ENCODE measurements at regions not wholly inside any gene's neighbourhood (a gene's known extent, or its start where the extent isn't known, plus 50 kb on each side); places are given as distances from the start of the nearest gene placed in this dataset.

GRCh38 chr14:100988411-100988900, 84.9 kb upstream of the RTL1 start:
- DNase-seq (ENCODE audit: low spot score), result no peak
- intact Hi-C loops (cut with DNase I), result no loop called here
- whole genome bisulfite sequencing, result 80% methylated on average over 5 of the region's 5 CpGs
- TF ChIP-seq, protein P1, sequence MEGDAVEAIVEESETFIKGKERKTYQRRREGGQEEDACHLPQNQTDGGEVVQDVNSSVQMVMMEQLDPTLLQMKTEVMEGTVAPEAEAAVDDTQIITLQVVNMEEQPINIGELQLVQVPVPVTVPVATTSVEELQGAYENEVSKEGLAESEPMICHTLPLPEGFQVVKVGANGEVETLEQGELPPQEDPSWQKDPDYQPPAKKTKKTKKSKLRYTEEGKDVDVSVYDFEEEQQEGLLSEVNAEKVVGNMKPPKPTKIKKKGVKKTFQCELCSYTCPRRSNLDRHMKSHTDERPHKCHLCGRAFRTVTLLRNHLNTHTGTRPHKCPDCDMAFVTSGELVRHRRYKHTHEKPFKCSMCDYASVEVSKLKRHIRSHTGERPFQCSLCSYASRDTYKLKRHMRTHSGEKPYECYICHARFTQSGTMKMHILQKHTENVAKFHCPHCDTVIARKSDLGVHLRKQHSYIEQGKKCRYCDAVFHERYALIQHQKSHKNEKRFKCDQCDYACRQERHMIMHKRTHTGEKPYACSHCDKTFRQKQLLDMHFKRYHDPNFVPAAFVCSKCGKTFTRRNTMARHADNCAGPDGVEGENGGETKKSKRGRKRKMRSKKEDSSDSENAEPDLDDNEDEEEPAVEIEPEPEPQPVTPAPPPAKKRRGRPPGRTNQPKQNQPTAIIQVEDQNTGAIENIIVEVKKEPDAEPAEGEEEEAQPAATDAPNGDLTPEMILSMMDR (IDR thresholded peaks at IDR 0.05), result no peak
- TF ChIP-seq POLR2A (IDR thresholded peaks at IDR 0.05), result no peak
- TF ChIP-seq POLR2AphosphoS5 (IDR thresholded peaks at IDR 0.05), result no peak
- Histone ChIP-seq H3K4me3 (no peak overlapping the region), H3K27ac (no peak overlapping the region), H3K36me3 (no peaks in the 10 kb centered on the region), H3K9me3 (no peaks in the 10 kb centered on the region), H3K27me3 (replicated peaks; ENCODE audit: insufficient read depth) (no peaks in the 10 kb centered on the region), H3K4me1 (replicated peaks) (no peaks in the 10 kb centered on the region)

DNA sequence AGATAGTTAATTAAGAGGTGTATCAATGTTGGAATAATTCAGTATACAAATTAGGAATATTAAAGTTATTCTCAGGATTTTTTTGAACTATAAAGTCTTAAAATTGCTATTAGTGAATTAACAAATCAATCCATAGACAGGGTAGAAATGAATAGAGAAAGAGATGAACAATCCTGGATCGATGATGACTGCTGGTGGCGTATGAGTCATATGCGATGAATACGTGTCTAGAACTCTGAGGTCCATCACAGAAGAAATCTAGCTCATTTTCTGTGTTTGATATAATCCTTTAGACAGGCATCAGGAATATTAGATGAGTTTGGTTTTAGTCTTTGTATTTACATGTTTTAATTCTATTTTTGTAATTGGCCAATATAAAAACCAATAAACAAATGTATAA, 85.4 kb upstream of the RTL1 start:
- H3K9me3 ChIP-seq, result no peaks in the 10 kb centered on the region
- no peaks in the 10 kb centered on the region for H3K27me3 ChIP-seq (replicated peaks; ENCODE audit: insufficient read depth)
- no peak for DNase-seq (ENCODE audit: low spot score)
- no peak for TF ChIP-seq POLR2AphosphoS5 (IDR thresholded peaks at IDR 0.05)
- no peak for TF ChIP-seq POLR2A (IDR thresholded peaks at IDR 0.05)
- TF ChIP-seq, protein P1 (IDR thresholded peaks at IDR 0.05), result no peak
- no peak overlapping the region for H3K4me3 ChIP-seq
- WGBS, result 91% methylated on average over 4 of the region's 4 CpGs
- no peaks in the 10 kb centered on the region for H3K36me3 ChIP-seq
- no peak overlapping the region for H3K27ac ChIP-seq
- intact Hi-C loops (cut with DNase I), result no loop called here
- no peaks in the 10 kb centered on the region for H3K4me1 ChIP-seq (replicated peaks)

DNA sequence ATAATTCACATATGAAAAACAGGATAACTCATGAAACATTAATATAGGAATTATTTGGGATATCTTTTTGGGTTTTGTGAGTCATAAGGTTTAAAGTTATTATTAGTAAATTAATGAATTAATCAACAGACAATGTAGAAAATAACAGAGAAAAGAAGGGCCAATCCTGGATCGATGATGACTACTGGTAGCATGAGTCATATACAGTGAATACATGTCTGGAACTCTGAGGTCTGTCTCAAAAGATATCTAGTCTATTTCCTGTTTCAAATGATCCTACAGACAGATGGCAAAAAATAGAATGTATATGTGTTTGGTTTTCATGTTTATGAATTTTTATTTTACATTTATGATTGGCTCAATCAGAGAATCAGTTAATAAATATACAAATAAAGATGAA, 86.4 kb upstream of the RTL1 start:
- no peak for DNase-seq (ENCODE audit: low spot score)
- Histone ChIP-seq H3K27me3 (replicated peaks; ENCODE audit: insufficient read depth) (no peaks in the 10 kb centered on the region), H3K9me3 (no peaks in the 10 kb centered on the region), H3K4me3 (no peak overlapping the region), H3K4me1 (replicated peaks) (no peaks in the 10 kb centered on the region), H3K36me3 (no peaks in the 10 kb centered on the region), H3K27ac (no peak overlapping the region)
- TF ChIP-seq POLR2A (IDR thresholded peaks at IDR 0.05) (no peak), POLR2AphosphoS5 (IDR thresholded peaks at IDR 0.05) (no peak)
- TF ChIP-seq, protein P1 (IDR thresholded peaks at IDR 0.05), result no peak
- intact Hi-C loops (cut with DNase I), result no loop called here
- 95% methylated on average over 1 of the region's 1 CpG for WGBS

DNA sequence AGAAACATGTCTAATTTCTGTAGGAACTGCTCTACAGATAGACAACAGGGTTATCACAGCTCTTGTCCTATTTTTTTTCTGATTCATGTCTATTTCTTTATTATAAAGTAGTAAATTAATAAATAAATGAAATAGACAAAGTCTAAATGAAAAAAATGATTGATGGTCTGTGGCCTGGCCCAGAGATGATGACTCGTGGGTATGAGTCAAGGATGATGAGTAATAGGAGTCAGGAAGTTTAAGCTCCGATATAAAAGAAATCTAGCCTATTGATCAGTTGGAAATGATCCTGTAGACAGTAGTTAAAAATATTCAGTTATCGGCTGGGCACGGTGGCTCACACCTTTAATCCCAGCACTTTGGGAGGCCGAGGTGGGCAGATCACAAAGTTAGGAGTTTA, 90.6 kb upstream of the RTL1 start:
- no peak overlapping the region for H3K27ac ChIP-seq
- no peaks in the 10 kb centered on the region for H3K36me3 ChIP-seq
- H3K27me3 ChIP-seq (replicated peaks; ENCODE audit: insufficient read depth), result no peaks in the 10 kb centered on the region
- no peak for DNase-seq (ENCODE audit: low spot score)
- H3K9me3 ChIP-seq, result no peaks in the 10 kb centered on the region
- WGBS, result 77% methylated on average over 5 of the region's 5 CpGs
- no peaks in the 10 kb centered on the region for H3K4me1 ChIP-seq (replicated peaks)
- intact Hi-C loops (cut with DNase I), result no loop called here
- no peak overlapping the region for H3K4me3 ChIP-seq
- TF ChIP-seq, protein P1 (IDR thresholded peaks at IDR 0.05), result no peak
- TF ChIP-seq POLR2A (IDR thresholded peaks at IDR 0.05) (no peak), POLR2AphosphoS5 (IDR thresholded peaks at IDR 0.05) (no peak)

GRCh38 chr14:100994756-100995330, 91.3 kb upstream of the RTL1 start:
- TF ChIP-seq POLR2AphosphoS5 (IDR thresholded peaks at IDR 0.05) (no peak), POLR2A (IDR thresholded peaks at IDR 0.05) (no peak)
- TF ChIP-seq, protein P1 (IDR thresholded peaks at IDR 0.05), result no peak
- H3K4me1 ChIP-seq (replicated peaks), result no peaks in the 10 kb centered on the region
- H3K36me3 ChIP-seq, result no peaks in the 10 kb centered on the region
- no peak overlapping the region for H3K4me3 ChIP-seq
- no peak for DNase-seq (ENCODE audit: low spot score)
- H3K27me3 ChIP-seq (replicated peaks; ENCODE audit: insufficient read depth), result no peaks in the 10 kb centered on the region
- intact Hi-C loops (cut with DNase I), result no loop called here
- H3K27ac ChIP-seq, result no peak overlapping the region
- WGBS, result 87% methylated on average over 3 of the region's 3 CpGs
- no peaks in the 10 kb centered on the region for H3K9me3 ChIP-seq

Data from prostate gland (tissue), 2 donors.